Hepatocyte (in vitro differentiated cells): ENCODE measurements at regions not wholly inside any gene's neighbourhood (a gene's known extent, or its start where the extent isn't known, plus 50 kb on each side); places are given as distances from the start of the nearest gene placed in this dataset.
A peak's percentile ranks its signal among the peaks of the same experiment; 100 is the strongest.

Experiments used
- DNase-seq: peaks from one replicate; pipeline ENCODE4 v3.0.0-alpha.2; 2016; ENCODE audit warnings: low spot score
- H2AFZ ChIP-seq: fragments of 200-600 bp; sonication (generic); 2 replicates; pipeline ENCODE4 v1.6.0; 2016; ENCODE audit warnings: antibody characterized with exemption, mild to moderate bottlenecking
- H3K27ac ChIP-seq: fragments of 200-600 bp; sonication (generic); 2 replicates; pipeline ENCODE4 v1.5.1; 2016; ENCODE audit warnings: mild to moderate bottlenecking
- H3K27me3 ChIP-seq: fragments of 200-600 bp; sonication (generic); 2 replicates; pipeline ENCODE4 v1.6.1; 2016
- H3K36me3 ChIP-seq: fragments of 200-600 bp; sonication (generic); replicated peaks from 2 replicates; pipeline ENCODE4 v1.5.1; 2016; ENCODE audit warnings: low read depth; ENCODE audit not compliant: insufficient read depth
- H3K4me1 ChIP-seq: fragments of 200-600 bp; sonication (generic); 2 replicates; pipeline ENCODE4 v1.5.1; 2016; ENCODE audit warnings: mild to moderate bottlenecking, moderate library complexity; ENCODE audit not compliant: insufficient read depth
- H3K4me2 ChIP-seq: fragments of 200-600 bp; sonication (generic); 2 replicates; pipeline ENCODE4 v1.6.0; 2016
- H3K4me3 ChIP-seq: fragments of 200-600 bp; sonication (generic); 2 replicates; pipeline ENCODE4 v1.5.1; 2016; ENCODE audit warnings: mild to moderate bottlenecking
- H3K79me2 ChIP-seq: fragments of 200-600 bp; sonication (generic); 2 replicates; pipeline ENCODE4 v1.6.0; 2017; ENCODE audit warnings: mild to moderate bottlenecking
- H3K9me2 ChIP-seq: fragments of 200-600 bp; sonication (generic); replicated peaks from 2 replicates; pipeline ENCODE4 v1.6.0; 2017; ENCODE audit warnings: mild to moderate bottlenecking; ENCODE audit not compliant: insufficient read depth
- H3K9me3 ChIP-seq: fragments of 200-600 bp; sonication (generic); 2 replicates; pipeline ENCODE4 v1.5.1; 2016; ENCODE audit warnings: low read depth, mild to moderate bottlenecking
- H4K20me1 ChIP-seq: fragments of 200-600 bp; sonication (generic); 2 replicates; pipeline ENCODE4 v1.6.0; 2016; ENCODE audit warnings: mild to moderate bottlenecking; ENCODE audit not compliant: insufficient read depth, poor library complexity, severe bottlenecking
- CTCF ChIP-seq: fragments of 200-600 bp; sonication (generic); IDR thresholded peaks from 2 replicates; pipeline ENCODE4 v1.5.1; 2016; ENCODE audit warnings: antibody characterized with exemption, mild to moderate bottlenecking; ENCODE audit not compliant: poor library complexity
- EZH2 ChIP-seq: fragments of 200-600 bp; sonication (generic); IDR thresholded peaks from 2 replicates; pipeline ENCODE4 v1.6.1; 2016; ENCODE audit warnings: antibody characterized with exemption, mild to moderate bottlenecking, borderline replicate concordance
- EZH2phosphoT487 ChIP-seq: fragments of 200-600 bp; sonication (generic); IDR thresholded peaks from one replicate; pipeline ENCODE4 v1.6.1; 2018; ENCODE audit warnings: antibody characterized with exemption, mild to moderate bottlenecking, low read depth, moderate library complexity; ENCODE audit not compliant: unreplicated experiment, severe bottlenecking
- WGBS: methylation state at CpG from one replicate; pipeline ENCODE4 v1.1.6; 2016; ENCODE audit warnings: low lambda C conversion rate; ENCODE audit errors: missing lambda C conversion rate; 5-methylcytosine and 5-hydroxymethylcytosine counted together

GRCh38 chr14:39863441-39863840, 431.2 kb upstream of the FBXO33 start:
- Histone ChIP-seq H3K4me2 (no peak overlapping the region), H3K27me3 (no peaks in the 10 kb centered on the region), H4K20me1 (no peaks in the 10 kb centered on the region), H3K9me3 (no peaks in the 10 kb centered on the region), H3K4me1 (peaks cover 6% of the 10 kb centered on the region), H3K9me2 (no peaks in the 10 kb centered on the region), H3K36me3 (no peaks in the 10 kb centered on the region), H2AFZ (no peak overlapping the region), H3K4me3 (no peak overlapping the region), H3K79me2 (no peaks in the 10 kb centered on the region), H3K27ac (no peak overlapping the region)
- no peak for DNase-seq
- 39% methylated on average over 1 of the region's 1 CpG for WGBS
- TF ChIP-seq EZH2phosphoT487 (no peak), EZH2 (no peak), CTCF (no peak)

- Histone ChIP-seq H4K20me1 (no peaks in the 10 kb centered on the region), H2AFZ (no peak overlapping the region), H3K4me3 (no peak overlapping the region), H3K9me3 (no peaks in the 10 kb centered on the region), H3K79me2 (no peaks in the 10 kb centered on the region), H3K27ac (no peak overlapping the region), H3K4me1 (peaks cover 6% of the 10 kb centered on the region), H3K27me3 (no peaks in the 10 kb centered on the region), H3K36me3 (no peaks in the 10 kb centered on the region), H3K9me2 (no peaks in the 10 kb centered on the region), H3K4me2 (no peak overlapping the region)
- 56% methylated on average over 2 of the region's 2 CpGs for WGBS
- DNase-seq = peak; percentile 16
- TF ChIP-seq EZH2phosphoT487 = no peak
These were observed 429.5 kb upstream of the FBXO33 start for GRCh38 chr14:39861696-39862095.

- no peaks in the 10 kb centered on the region for H3K9me3 ChIP-seq
- TF ChIP-seq CTCF = no peak
- no peaks in the 10 kb centered on the region for H3K36me3 ChIP-seq
- H3K27me3 ChIP-seq = no peaks in the 10 kb centered on the region
- H3K4me1 ChIP-seq = peaks cover 6% of the 10 kb centered on the region
- no peaks in the 10 kb centered on the region for H3K9me2 ChIP-seq
- no peaks in the 10 kb centered on the region for H4K20me1 ChIP-seq
- no peak overlapping the region for H3K4me3 ChIP-seq
- no peak overlapping the region for H2AFZ ChIP-seq
- WGBS = 82% methylated on average over 4 of the region's 4 CpGs
- no peak overlapping the region for H3K27ac ChIP-seq
- DNase-seq = no peak
- H3K79me2 ChIP-seq = no peaks in the 10 kb centered on the region
- H3K4me2 ChIP-seq = no peak overlapping the region
These were observed 429.0 kb upstream of the FBXO33 start for GRCh38 chr14:39861229-39861600.

GRCh38 chr14:39860596-39861228, 428.5 kb upstream of the FBXO33 start:
- Histone ChIP-seq H3K4me3 (no peak overlapping the region), H4K20me1 (no peaks in the 10 kb centered on the region), H3K9me2 (no peaks in the 10 kb centered on the region), H3K4me1 (peaks cover 6% of the 10 kb centered on the region), H3K9me3 (no peaks in the 10 kb centered on the region), H3K36me3 (no peaks in the 10 kb centered on the region), H3K27ac (no peak overlapping the region), H3K27me3 (no peaks in the 10 kb centered on the region), H3K4me2 (no peak overlapping the region), H2AFZ (no peak overlapping the region), H3K79me2 (no peaks in the 10 kb centered on the region)
- 74% methylated on average over 8 of the region's 8 CpGs for WGBS
- no peak for DNase-seq
- TF ChIP-seq EZH2 = no peak
- TF ChIP-seq CTCF = no peak
- no peak for TF ChIP-seq EZH2phosphoT487
